HPDE6-E6E7 (cell line): ENCODE measurements at regions not wholly inside any gene's neighbourhood (a gene's known extent, or its start where the extent isn't known, plus 50 kb on each side); places are given as distances from the start of the nearest gene placed in this dataset.
"Not testable (repeated sequence)": the region's sequence is repeated elsewhere in the genome, so short reads cannot be mapped to it uniquely, and the experiment has no call there.

Experiments
- DNase-seq: peaks from one replicate; pipeline ENCODE4 v3.0.0; 2011; ENCODE audit warnings: missing footprints; ENCODE audit errors: extremely low spot score

GRCh38 chr15:35926007-35926380, 380.0 kb upstream of the DPH6 start:
- no peak for DNase-seq

DNA sequence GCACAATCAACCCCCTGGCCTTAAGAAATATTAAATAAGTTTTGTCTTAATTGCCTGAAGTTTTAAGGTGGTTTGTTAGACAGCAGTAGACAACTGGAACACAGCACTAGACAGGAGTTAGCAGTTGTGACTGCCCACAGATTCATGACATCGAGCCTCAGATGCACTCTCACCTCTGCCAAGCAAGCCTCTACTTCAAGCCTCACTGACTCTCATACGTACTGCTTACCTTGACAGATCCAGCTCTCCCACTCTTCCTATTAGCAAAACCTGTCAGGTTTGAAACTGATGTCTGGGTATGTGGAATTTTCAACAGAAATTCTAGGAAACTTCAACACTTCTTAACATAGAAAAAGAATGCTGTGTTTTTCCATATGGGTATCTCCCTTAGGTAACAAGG, 382.9 kb upstream of the DPH6 start:
- no peak for DNase-seq

DNA sequence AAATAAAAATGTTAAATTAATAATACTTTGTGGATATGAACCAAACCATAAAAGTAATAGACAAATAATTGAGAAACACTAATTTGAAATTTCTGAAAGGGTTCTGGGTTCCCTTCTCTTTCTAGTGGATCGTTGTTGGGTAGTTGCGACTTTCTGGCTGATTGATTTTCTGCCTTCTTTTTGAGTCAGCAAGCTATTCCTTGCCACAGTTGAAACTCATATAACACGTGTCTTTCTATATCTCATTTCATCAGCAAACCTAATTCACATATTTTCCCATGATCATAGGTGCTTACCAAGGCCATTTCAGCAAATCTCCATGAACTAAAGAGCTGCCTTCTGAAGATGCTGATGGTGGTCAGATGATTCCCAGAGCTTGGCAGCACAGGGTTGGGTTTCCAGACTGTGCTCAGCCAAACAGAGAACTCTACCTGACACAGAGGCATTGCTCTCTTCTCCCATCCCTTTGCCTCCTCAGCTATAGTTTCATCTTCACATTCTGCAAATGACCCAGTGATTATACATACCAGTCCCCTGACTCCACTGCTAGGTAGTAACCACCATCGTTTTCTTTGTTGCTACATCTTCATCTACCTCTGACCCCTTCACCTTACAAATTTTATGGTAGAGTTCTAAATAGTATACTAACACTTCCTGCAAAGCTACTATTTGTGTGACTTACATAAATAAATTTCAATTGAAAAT, 383.9 kb upstream of the DPH6 start:
- no peak for DNase-seq

GRCh38 chr15:35931799-35932341, 385.9 kb upstream of the DPH6 start:
- no peak for DNase-seq

GRCh38 chr15:35932531-35932930, 386.6 kb upstream of the DPH6 start:
- DNase-seq: no peak

DNA sequence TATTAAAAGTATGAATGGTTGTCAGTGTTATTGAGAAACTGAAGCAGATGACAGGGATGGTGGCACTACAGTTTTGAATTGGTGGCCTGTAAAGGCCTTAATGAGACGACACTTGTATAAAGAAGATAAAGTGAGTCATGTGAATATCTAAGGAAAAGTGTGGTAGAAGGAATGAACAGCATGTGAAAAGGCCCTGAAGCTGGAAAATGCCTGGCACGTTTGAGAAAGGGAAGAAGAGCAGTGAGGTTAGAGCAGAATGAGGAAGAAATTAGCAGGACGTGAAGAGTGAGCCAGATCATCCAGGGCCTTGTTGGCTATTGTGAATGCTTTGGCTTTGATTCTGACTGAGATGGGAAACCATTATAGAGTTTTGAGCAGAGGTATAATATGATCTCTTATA, 387.6 kb upstream of the DPH6 start:
- no peak for DNase-seq

- no peak for DNase-seq
Observed at GRCh38 chr15:35934383-35935049, 388.6 kb upstream of the DPH6 start.

DNA sequence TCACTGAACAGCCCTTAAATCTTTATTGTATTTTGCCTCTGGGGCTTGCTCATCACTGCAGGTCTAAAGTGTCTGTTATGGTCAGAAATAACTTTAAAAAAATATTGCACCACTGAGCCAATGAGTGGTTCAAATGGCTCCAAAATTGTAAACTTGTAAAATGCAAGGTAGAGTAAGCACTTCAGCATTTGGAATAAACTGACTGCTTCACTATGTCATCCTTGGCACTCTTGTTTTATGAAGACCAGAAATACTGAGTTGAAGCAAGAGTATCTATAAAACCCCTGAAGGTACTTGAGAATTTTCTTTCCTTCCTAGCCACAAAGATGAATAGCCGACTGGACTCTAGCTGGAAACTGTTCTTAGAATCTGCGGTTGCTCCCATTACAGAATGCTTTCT, 390.3 kb upstream of the DPH6 start:
- no peak for DNase-seq

- DNase-seq: no peak
Observed at GRCh38 chr15:35937380-35937779, 391.4 kb upstream of the DPH6 start.

DNA sequence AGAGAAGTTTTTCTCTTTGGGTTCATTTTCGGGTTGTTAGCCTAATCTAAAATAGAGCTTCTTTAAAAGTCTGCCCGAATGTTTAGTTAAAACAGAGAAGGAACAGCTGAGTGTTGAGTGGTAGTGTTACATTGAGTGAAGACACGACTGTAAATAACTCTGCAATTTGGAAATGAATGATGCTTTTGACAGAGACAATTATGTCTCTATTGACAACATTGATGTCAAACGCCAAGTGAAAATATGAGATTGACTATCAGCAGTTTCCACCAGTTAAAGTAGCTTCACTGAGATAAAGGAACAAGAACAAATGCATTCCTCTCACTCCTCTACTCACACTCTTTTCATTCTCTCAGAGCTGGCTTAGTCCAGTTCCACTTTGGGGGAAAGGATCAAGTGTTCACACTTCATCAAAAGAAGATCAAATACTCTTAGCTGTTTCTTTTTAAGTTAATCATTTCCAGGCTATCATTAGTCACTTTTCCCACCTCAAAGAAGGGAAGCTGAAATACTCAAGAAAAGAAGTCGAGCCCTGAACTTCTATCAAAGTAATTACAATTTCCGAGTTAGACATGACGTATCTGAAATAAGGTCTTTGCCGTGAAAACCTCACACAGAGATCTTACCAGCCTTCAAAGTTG, 399.1 kb upstream of the DPH6 start:
- DNase-seq: no peak

GRCh38 chr15:35953424-35953823, 407.5 kb upstream of the DPH6 start:
- no peak for DNase-seq

GRCh38 chr15:35956056-35956455, 410.1 kb upstream of the DPH6 start:
- DNase-seq: no peak

DNA sequence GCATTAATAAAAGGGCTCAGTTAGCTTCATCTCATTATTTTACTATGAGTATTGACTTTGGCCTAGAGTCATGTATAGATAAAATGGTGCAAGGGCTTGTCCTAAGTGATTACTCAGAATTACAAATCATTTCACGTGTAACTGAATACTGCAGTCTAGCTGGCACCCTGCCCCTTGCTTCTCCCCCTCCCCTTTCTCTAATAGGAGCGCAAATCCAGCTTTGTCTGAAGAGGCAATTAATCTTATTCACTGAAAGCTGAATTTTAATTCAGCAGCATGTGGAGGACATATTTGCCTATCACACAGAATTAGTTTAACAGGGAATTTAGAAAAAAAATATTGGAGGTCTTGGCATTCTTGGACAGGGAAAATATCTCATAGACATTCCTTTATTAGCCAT, 412.1 kb upstream of the DPH6 start:
- DNase-seq: no peak

DNA sequence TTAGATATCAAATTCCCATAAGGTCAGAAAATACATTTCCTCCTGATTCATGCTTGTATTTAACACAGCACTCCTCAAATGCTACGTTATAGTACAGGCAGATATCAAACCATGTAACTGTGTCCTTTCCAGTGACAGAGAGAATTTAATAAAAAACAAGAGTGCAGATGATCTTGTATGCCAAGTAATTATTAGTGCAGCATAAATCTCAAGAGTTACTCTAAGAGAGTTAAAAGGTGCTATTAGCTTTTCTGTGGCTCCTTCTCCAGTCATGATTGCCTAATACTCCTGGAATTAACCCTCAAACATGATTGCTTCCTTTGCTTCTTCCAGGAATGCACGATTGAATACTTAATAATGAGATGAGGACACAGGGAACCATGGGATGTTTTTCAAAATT, 413.0 kb upstream of the DPH6 start:
- no peak for DNase-seq

DNA sequence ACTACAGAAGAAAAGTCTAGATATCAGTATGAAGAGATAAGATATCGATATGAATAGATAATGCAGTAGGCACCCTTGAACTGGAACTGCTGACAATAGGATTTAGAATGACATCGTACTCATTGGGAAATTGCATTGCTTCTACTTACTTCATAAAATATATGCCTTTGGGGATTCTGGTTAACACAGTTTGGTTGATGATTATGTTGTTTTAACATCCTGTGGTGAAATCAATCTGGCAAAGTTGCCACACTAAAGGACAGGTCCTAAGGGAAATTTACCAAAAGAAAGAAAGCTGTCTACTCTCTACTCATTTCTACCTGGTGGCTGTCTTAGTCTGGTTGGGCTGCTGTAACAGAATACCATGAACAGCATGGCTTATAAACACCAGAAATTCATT, 417.4 kb upstream of the DPH6 start:
- no peak for DNase-seq

DNA sequence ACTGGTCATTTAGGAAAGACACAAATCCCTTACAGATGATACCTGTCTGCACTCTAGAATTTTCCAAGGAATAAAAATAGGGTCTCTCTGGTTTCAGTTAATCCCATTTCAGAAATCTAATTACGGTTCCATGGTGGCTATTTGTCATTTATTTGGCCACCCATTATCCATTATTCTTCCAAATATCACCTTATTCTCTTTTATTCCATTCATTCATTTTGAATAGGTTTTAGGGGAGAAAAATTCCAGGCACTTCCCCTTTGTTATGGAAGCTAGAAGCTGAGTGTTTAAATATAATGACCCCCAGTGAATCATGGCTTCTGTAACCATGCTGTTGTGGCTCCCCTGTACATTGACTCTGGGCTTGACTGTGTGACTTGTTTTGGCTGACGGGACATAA, 420.8 kb upstream of the DPH6 start:
- DNase-seq: no peak

DNA sequence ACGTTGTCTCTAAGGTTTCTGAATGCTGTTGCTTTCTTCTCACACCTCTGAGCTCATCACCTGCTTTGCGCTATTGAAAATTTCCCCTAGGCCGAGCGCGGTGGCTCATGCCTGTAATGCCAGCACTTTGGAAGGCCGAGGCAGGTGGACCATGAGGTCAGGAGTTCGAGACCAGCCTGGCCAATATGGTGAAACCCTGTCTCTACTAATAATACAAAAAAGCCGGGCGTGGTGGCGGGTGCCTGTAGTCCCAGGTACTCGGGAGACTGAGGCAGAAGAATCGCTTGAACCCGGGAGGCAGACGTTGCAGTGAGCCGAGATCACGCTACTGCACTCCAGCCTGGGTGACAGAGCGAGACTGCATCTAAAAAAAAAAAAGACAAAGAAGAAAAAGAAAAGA, 422.0 kb upstream of the DPH6 start:
- not testable (repeated sequence) for DNase-seq

- no peak for DNase-seq
Observed at GRCh38 chr15:35973029-35973428, 427.1 kb upstream of the DPH6 start.

- no peak for DNase-seq
Observed at GRCh38 chr15:35974052-35974451, 428.1 kb upstream of the DPH6 start.

- no peak for DNase-seq
Observed at GRCh38 chr15:35975941-35976340, 430.0 kb upstream of the DPH6 start.

- no peak for DNase-seq
Observed at GRCh38 chr15:35979608-35980007, 433.6 kb upstream of the DPH6 start.

DNA sequence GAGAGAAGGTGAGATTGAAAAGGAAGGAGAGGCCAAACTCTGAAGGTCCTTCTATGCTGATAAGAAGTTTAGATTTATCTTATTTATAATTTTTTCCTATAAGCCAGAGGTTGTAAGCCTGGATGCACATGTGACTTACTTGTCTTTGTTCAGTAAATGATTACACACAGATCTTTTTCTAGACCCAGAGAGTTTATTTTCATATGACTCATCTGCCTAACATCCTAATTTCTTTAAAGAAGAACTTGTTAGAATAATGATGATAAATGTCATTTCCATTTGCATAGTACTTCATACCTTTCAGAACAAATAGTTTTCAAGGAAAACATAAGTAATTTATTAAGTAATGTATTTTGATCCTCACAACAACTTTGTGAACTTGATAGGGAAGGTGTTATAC, 434.8 kb upstream of the DPH6 start:
- no peak for DNase-seq

- no peak for DNase-seq
Observed at GRCh38 chr15:35986191-35986721, 440.3 kb upstream of the DPH6 start.
